H1 (cell line): ENCODE measurements at regions not wholly inside any gene's neighbourhood (a gene's known extent, or its start where the extent isn't known, plus 50 kb on each side); places are given as distances from the start of the nearest gene placed in this dataset.

Experiments
- CTCF ChIA-PET: fragments of 300-600 bp; sonication (Branson Sonifier 250); formaldehyde crosslinking; loops from one replicate; lab custom pipeline; 2021; ENCODE audit not compliant: partially characterized antibody; lab: Charles Lee
- POLR2A ChIA-PET: fragments of 300-600 bp; sonication (Branson Sonifier 250); formaldehyde crosslinking; loops from one replicate; lab custom pipeline; 2021; ENCODE audit warnings: inconsistent platforms; ENCODE audit not compliant: partially characterized antibody; lab: Charles Lee
- DNase-seq, 2 experiments: peaks; one replicate each; pipeline versions ENCODE4 v3.0.0 to v3.0.0-alpha.2; 2010 to 2022; ENCODE audit warnings: low spot score in 2 of 2, low read depth in 1 of 2, mixed read lengths in 1 of 2
- FAIRE-seq: peaks from 2 replicates; lab custom pipeline; 2011; peaks lifted over from hg19 to GRCh38; lab: Jason Lieb, UNC
- H2AFZ ChIP-seq: 2 replicates; pipeline ENCODE4 v1.8.1; 2012; ENCODE audit warnings: low read length, inconsistent platforms
- H2AK5ac ChIP-seq: 2 replicates; pipeline ENCODE4 v1.6.1; 2013; ENCODE audit warnings: low read depth, low read length
- H2BK120ac ChIP-seq: replicated peaks from 2 replicates; pipeline ENCODE3; 2013; ENCODE audit warnings: low read depth, low read length, inconsistent platforms
- H2BK12ac ChIP-seq: 2 replicates; pipeline ENCODE4 v1.6.1; 2013; ENCODE audit warnings: low read depth, low read length
- H2BK15ac ChIP-seq: 2 replicates; pipeline ENCODE4 v1.6.1; 2013; ENCODE audit warnings: low read length
- H2BK20ac ChIP-seq: 2 replicates; pipeline ENCODE4 v1.6.1; 2013; ENCODE audit warnings: low read length
- H2BK5ac ChIP-seq: 2 replicates; pipeline ENCODE4 v1.6.1; 2013; ENCODE audit warnings: low read depth, low read length
- H3K14ac ChIP-seq: 2 replicates; pipeline ENCODE4 v1.6.1; 2013; ENCODE audit warnings: inconsistent platforms; ENCODE audit not compliant: insufficient read length
- H3K18ac ChIP-seq: 2 replicates; pipeline ENCODE4 v1.6.1; 2013; ENCODE audit warnings: low read length; ENCODE audit errors: extremely low read depth
- H3K23ac ChIP-seq: 2 replicates; pipeline ENCODE4 v1.6.1; 2013; ENCODE audit warnings: inconsistent platforms; ENCODE audit not compliant: insufficient read length
- H3K23me2 ChIP-seq: 2 replicates; pipeline ENCODE4 v1.6.1; 2013; ENCODE audit warnings: low read depth, low read length
- H3K27ac ChIP-seq: 2 replicates; pipeline ENCODE4 v1.6.1; 2011; ENCODE audit warnings: low read depth, low read length, inconsistent platforms
- H3K27me3 ChIP-seq, 4 experiments: replicated peaks in 1 of 4; 1 replicate in 1 of 4; 2 replicates in 3 of 4; pipeline versions ENCODE4 v1.6.1 to v1.8.1; 2011 to 2013; ENCODE audit warnings: low read length in 3 of 4, mild to moderate bottlenecking in 3 of 4, inconsistent platforms in 2 of 4, mixed read lengths in 2 of 4, moderate library complexity in 1 of 4; ENCODE audit not compliant: control insufficient read depth in 3 of 4, insufficient read depth in 3 of 4; ENCODE audit errors: extremely low read depth in 1 of 4
- H3K36me3 ChIP-seq, 4 experiments: 2 replicates each; pipeline versions ENCODE4 v1.6.1 to v1.8.1; 2011 to 2013; ENCODE audit warnings: mild to moderate bottlenecking in 4 of 4, low read length in 3 of 4, moderate library complexity in 2 of 4, control low read depth in 1 of 4, inconsistent platforms in 1 of 4; ENCODE audit not compliant: insufficient read depth in 4 of 4, control insufficient read depth in 2 of 4
- H3K4ac ChIP-seq: replicated peaks from 2 replicates; pipeline ENCODE3; 2013; ENCODE audit warnings: low read length, low read depth, mixed read lengths, inconsistent platforms; ENCODE audit not compliant: insufficient read length
- H3K4me1 ChIP-seq, 4 experiments: replicated peaks in 1 of 4; 1 replicate in 1 of 4; 2 replicates in 3 of 4; pipeline versions ENCODE4 v1.6.1 to v1.8.1; 2011 to 2013; ENCODE audit warnings: low read length in 3 of 4, inconsistent platforms in 2 of 4, mixed read lengths in 1 of 4; ENCODE audit not compliant: insufficient read depth in 4 of 4, control insufficient read depth in 3 of 4
- H3K4me2 ChIP-seq, 2 experiments: 2 replicates each; pipeline versions ENCODE4 v1.6.1 to v1.8.1; 2011 to 2013; ENCODE audit warnings: low read depth in 2 of 2, low read length in 2 of 2, control low read depth in 1 of 2, inconsistent platforms in 1 of 2, mild to moderate bottlenecking in 1 of 2; ENCODE audit not compliant: insufficient read depth in 1 of 2
- H3K4me3 ChIP-seq, 4 experiments: fragments of 200-600, 300-600 bp in 1 of 4; sonication (generic), shearing (Covaris generic), sonication (Bioruptor Twin) in 1 of 4; 2 replicates each; pipeline versions ENCODE4 v1.5.1 to v1.8.1; 2011 to 2016; ENCODE audit warnings: low read length in 4 of 4, low read depth in 3 of 4, control low read depth in 2 of 4, inconsistent platforms in 2 of 4, mild to moderate bottlenecking in 2 of 4, mixed read lengths in 1 of 4, moderate library complexity in 1 of 4; ENCODE audit not compliant: insufficient read depth in 2 of 4; ENCODE audit errors: extremely low read depth in 1 of 4
- H3K56ac ChIP-seq: replicated peaks from 2 replicates; pipeline ENCODE3; 2013; ENCODE audit warnings: low read depth, mild to moderate bottlenecking, mixed read lengths, low read length, inconsistent platforms; ENCODE audit not compliant: insufficient read length
- H3K79me1 ChIP-seq: 2 replicates; pipeline ENCODE4 v1.6.1; 2013; ENCODE audit warnings: low read depth, low read length, control low read depth
- H3K79me2 ChIP-seq, 2 experiments: 2 replicates each; pipeline versions ENCODE4 v1.6.1 to v1.8.1; 2012 to 2013; ENCODE audit warnings: low read length in 2 of 2, mild to moderate bottlenecking in 2 of 2, inconsistent platforms in 1 of 2; ENCODE audit not compliant: insufficient read depth in 2 of 2, control insufficient read depth in 1 of 2
- H3K9ac ChIP-seq, 4 experiments: replicated peaks in 1 of 4; 1 replicate in 1 of 4; 2 replicates in 3 of 4; pipeline versions ENCODE4 v1.6.1 to v1.8.1; 2011 to 2013; ENCODE audit warnings: low read depth in 3 of 4, low read length in 3 of 4, control low read depth in 2 of 4, mild to moderate bottlenecking in 2 of 4, moderate library complexity in 2 of 4, inconsistent platforms in 1 of 4; ENCODE audit errors: extremely low read depth in 1 of 4
- H3K9me3 ChIP-seq, 2 experiments: 2 replicates each; pipeline versions ENCODE4 v1.6.1 to v1.8.1; 2012 to 2013; ENCODE audit warnings: mild to moderate bottlenecking in 2 of 2, moderate library complexity in 2 of 2, control low read depth in 1 of 2, inconsistent platforms in 1 of 2, low read depth in 1 of 2, low read length in 1 of 2, mixed read lengths in 1 of 2; ENCODE audit not compliant: insufficient read depth in 2 of 2
- H4K20me1 ChIP-seq, 2 experiments: replicated peaks in 1 of 2; 2 replicates each; pipeline versions ENCODE3 to v1.8.1; 2011 to 2013; ENCODE audit warnings: inconsistent platforms in 2 of 2, low read length in 2 of 2, mild to moderate bottlenecking in 1 of 2; ENCODE audit not compliant: insufficient read depth in 2 of 2, control insufficient read depth in 1 of 2
- H4K5ac ChIP-seq: 2 replicates; pipeline ENCODE4 v1.6.1; 2013; ENCODE audit warnings: low read length, low read depth, mixed read lengths, inconsistent platforms; ENCODE audit not compliant: insufficient read length
- H4K8ac ChIP-seq: 2 replicates; pipeline ENCODE4 v1.8.0; 2013; ENCODE audit warnings: mild to moderate bottlenecking, moderate library complexity, low read length, inconsistent platforms; ENCODE audit not compliant: insufficient read depth; ENCODE audit errors: extremely low read depth
- H4K91ac ChIP-seq: replicated peaks from 2 replicates; pipeline ENCODE3; 2013; ENCODE audit warnings: low read length, mixed read lengths, inconsistent platforms; ENCODE audit not compliant: insufficient read length
- CHD2 ChIP-seq: IDR thresholded peaks from 2 replicates; pipeline ENCODE4 v1.6.1; 2012; ENCODE audit warnings: low read length, improper control_type of control experiment
- JUN ChIP-seq: IDR thresholded peaks from 2 replicates; pipeline ENCODE4 v1.6.1; 2011; ENCODE audit warnings: low read depth, mild to moderate bottlenecking, improper control_type of control experiment, low read length
- POLR2A ChIP-seq, 2 experiments: IDR thresholded peaks; 1 replicate in 1 of 2; 2 replicates in 1 of 2; pipeline ENCODE4 v1.6.1; 2011; ENCODE audit warnings: low read depth in 2 of 2, low read length in 2 of 2, mild to moderate bottlenecking in 2 of 2; ENCODE audit errors: control extremely low read depth in 1 of 2
- POU5F1 ChIP-seq: IDR thresholded peaks from 2 replicates; pipeline ENCODE4 v1.6.1; 2011; ENCODE audit warnings: low read depth, mild to moderate bottlenecking, low read length, moderate library complexity
- RXRA ChIP-seq: IDR thresholded peaks from 2 replicates; pipeline ENCODE4 v1.6.1; 2011; ENCODE audit warnings: low read depth, mild to moderate bottlenecking, low read length, moderate library complexity; ENCODE audit not compliant: insufficient read depth
- SIN3A ChIP-seq, 2 experiments: IDR thresholded peaks in 1 of 2; conservative IDR thresholded peaks in 1 of 2; 2 replicates each; pipeline ENCODE4 v1.6.1; 2011 to 2012; ENCODE audit warnings: low read length in 2 of 2, improper control_type of control experiment in 1 of 2, low read depth in 1 of 2, mild to moderate bottlenecking in 1 of 2
- SP1 ChIP-seq: IDR thresholded peaks from 2 replicates; pipeline ENCODE4 v1.6.1; 2011; ENCODE audit warnings: low read depth, low read length
- TAF1 ChIP-seq: IDR thresholded peaks from 2 replicates; pipeline ENCODE4 v1.6.1; 2011; ENCODE audit warnings: mild to moderate bottlenecking, low read depth, low read length
- TBP ChIP-seq: IDR thresholded peaks from 2 replicates; pipeline ENCODE4 v1.6.1; 2011; ENCODE audit warnings: low read depth, low read length, improper control_type of control experiment
- TEAD4 ChIP-seq: IDR thresholded peaks from 2 replicates; pipeline ENCODE4 v1.6.1; 2012; ENCODE audit warnings: low read depth, low read length, inconsistent platforms, mixed read lengths
- WGBS, 2 experiments: shearing (Covaris generic) in 1 of 2; methylation state at CpG; one replicate each; pipeline versions ENCODE4 v1.1.6 to v1.1.7; 2013 to 2015; ENCODE audit warnings: low lambda C conversion rate in 2 of 2, mixed read lengths in 2 of 2, inconsistent platforms in 1 of 2, low coverage in 1 of 2, missing lambda C conversion rate in 1 of 2; ENCODE audit not compliant: insufficient replicate concordance in 2 of 2, insufficient coverage in 1 of 2, insufficient read length in 1 of 2; ENCODE audit errors: extremely low coverage in 1 of 2, missing lambda C conversion rate in 1 of 2; 5-methylcytosine and 5-hydroxymethylcytosine counted together
- TF ChIP-seq, protein P1 (sequence below): IDR thresholded peaks from 2 replicates; pipeline ENCODE4 v1.6.1; 2011; ENCODE audit warnings: low read depth, mild to moderate bottlenecking, low read length; ENCODE audit not compliant: insufficient read depth
- TF ChIP-seq, protein P2 (sequence below): IDR thresholded peaks from 2 replicates; pipeline ENCODE4 v1.6.1; 2011; ENCODE audit warnings: low read length, improper control_type of control experiment

- Histone ChIP-seq H2BK12ac (no peak overlapping the region), H3K27me3 (no peaks in the 10 kb centered on the region), H4K5ac (no peak overlapping the region), H3K14ac (no peak overlapping the region), H3K56ac (no peak overlapping the region), H2AK5ac (no peak overlapping the region), H3K4me2 (no peak overlapping the region), H3K23me2 (peaks cover 3% of the 10 kb centered on the region; the same call in 1 of the 2 replicates), H2BK15ac (no peak overlapping the region), H3K4me3 (no peak overlapping the region), H3K9ac (no peak overlapping the region), H2BK20ac (no peak overlapping the region), H4K91ac (no peak overlapping the region), H3K9me3 (no peaks in the 10 kb centered on the region), H3K79me1 (no peaks in the 10 kb centered on the region), H2BK5ac (no peak overlapping the region), H2AFZ (no peak overlapping the region), H3K27ac (no peak overlapping the region), H3K18ac (no peak overlapping the region), H3K23ac (no peak overlapping the region), H4K8ac (no peak overlapping the region), H3K4ac (no peak overlapping the region), H3K4me1 (no peaks in the 10 kb centered on the region), H3K36me3 (no peaks in the 10 kb centered on the region), H3K79me2 (no peaks in the 10 kb centered on the region), H4K20me1 (no peaks in the 10 kb centered on the region), H2BK120ac (no peak overlapping the region)
- POLR2A ChIA-PET: interaction anchor here (0.7 kb wide), 1 partner anchor 1312 kb away, joined by 3 read pairs; no protein-coding TSS in a partner anchor
- FAIRE-seq (no peak), DNase-seq (no peak)
- CTCF ChIA-PET: interaction anchor here (0.6 to 1.3 kb wide), 3 partner anchors 23 to 91 kb away, joined by 3 to 4 read pairs (median 4); no protein-coding TSS in a partner anchor
- 89% methylated on average over 2 of the region's 2 CpGs; no CpG with 5 or more reads in 1 of the 2 experiments for WGBS, 2 experiments
- TF ChIP-seq SP1 (no peak), POU5F1 (no peak), TAF1 (no peak), POLR2A (IDR thresholded peaks at IDR 0.05; ENCODE audit: control extremely low read depth in 1 of 2, low read depth in 2 of 2, low read length in 2 of 2) (no peak), JUN (no peak), TEAD4 (no peak), TBP (no peak), SIN3A (conservative IDR thresholded peaks at IDR 0.05 in 1 of 2, IDR thresholded peaks at IDR 0.05 in 1 of 2; ENCODE audit: low read depth in 1 of 2, low read length in 2 of 2) (no peak), CHD2 (no peak), RXRA (no peak)
- TF ChIP-seq, protein P1, sequence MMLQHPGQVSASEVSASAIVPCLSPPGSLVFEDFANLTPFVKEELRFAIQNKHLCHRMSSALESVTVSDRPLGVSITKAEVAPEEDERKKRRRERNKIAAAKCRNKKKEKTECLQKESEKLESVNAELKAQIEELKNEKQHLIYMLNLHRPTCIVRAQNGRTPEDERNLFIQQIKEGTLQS: no peak
- TF ChIP-seq, protein P2, sequence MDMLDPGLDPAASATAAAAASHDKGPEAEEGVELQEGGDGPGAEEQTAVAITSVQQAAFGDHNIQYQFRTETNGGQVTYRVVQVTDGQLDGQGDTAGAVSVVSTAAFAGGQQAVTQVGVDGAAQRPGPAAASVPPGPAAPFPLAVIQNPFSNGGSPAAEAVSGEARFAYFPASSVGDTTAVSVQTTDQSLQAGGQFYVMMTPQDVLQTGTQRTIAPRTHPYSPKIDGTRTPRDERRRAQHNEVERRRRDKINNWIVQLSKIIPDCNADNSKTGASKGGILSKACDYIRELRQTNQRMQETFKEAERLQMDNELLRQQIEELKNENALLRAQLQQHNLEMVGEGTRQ: no peak
These were observed 133.8 kb upstream of the AKR1E2 start for GRCh38 chr10:4692206-4692605.
